HEK293 (cell line): ENCODE measurements at regions not wholly inside any gene's neighbourhood (a gene's known extent, or its start where the extent isn't known, plus 50 kb on each side); places are given as distances from the start of the nearest gene placed in this dataset.

Experiments
- KLF16 ChIP-seq: fragments of 450-650 bp; formaldehyde crosslinking; IDR thresholded peaks from 2 replicates; pipeline ENCODE4 v1.5.1; 2017; ENCODE audit warnings: missing biosample characterization, missing genetic modification characterization
- ZBTB1 ChIP-seq: fragments of 450-650 bp; formaldehyde crosslinking; IDR thresholded peaks from 2 replicates; pipeline ENCODE4 v1.5.1; 2016; ENCODE audit warnings: missing biosample characterization, missing genetic modification characterization
- ZNF184 ChIP-seq: fragments of 450-650 bp; IDR thresholded peaks from 2 replicates; pipeline ENCODE4 v1.5.1; 2018; ENCODE audit warnings: missing biosample characterization, mild to moderate bottlenecking, missing genetic modification characterization
- ZNF211 ChIP-seq: fragments of 450-650 bp; formaldehyde crosslinking; IDR thresholded peaks from 2 replicates; pipeline ENCODE4 v1.5.1; 2016; ENCODE audit warnings: low read depth, missing biosample characterization, missing genetic modification characterization
- ZNF274 ChIP-seq, 2 experiments: fragments of 200-500 bp in 1 of 2; fragments of 450-650 bp in 1 of 2; sonication (Bioruptor generic) in 1 of 2; formaldehyde crosslinking in 1 of 2; IDR thresholded peaks; 2 replicates each; pipeline versions ENCODE4 v1.5.1 to v1.6.1; 2014 to 2016; ENCODE audit warnings: borderline replicate concordance in 1 of 2, inconsistent platforms in 1 of 2, low read length in 1 of 2, missing biosample characterization in 1 of 2, missing genetic modification characterization in 1 of 2
- ZNF311 ChIP-seq: fragments of 450-650 bp; formaldehyde crosslinking; IDR thresholded peaks from 2 replicates; pipeline ENCODE4 v1.5.1; 2017; ENCODE audit warnings: missing biosample characterization, missing genetic modification characterization, borderline replicate concordance
- ZSCAN30 ChIP-seq: fragments of 450-650 bp; IDR thresholded peaks from 2 replicates; pipeline ENCODE4 v1.5.1; 2018; ENCODE audit warnings: missing biosample characterization, mild to moderate bottlenecking, missing genetic modification characterization, moderate library complexity
- ZXDB ChIP-seq: fragments of 450-650 bp; formaldehyde crosslinking; IDR thresholded peaks from 2 replicates; pipeline ENCODE4 v1.5.1; 2016; ENCODE audit warnings: missing biosample characterization, missing genetic modification characterization
- TF ChIP-seq, protein P1 (sequence below): fragments of 450-650 bp; formaldehyde crosslinking; IDR thresholded peaks from 2 replicates; pipeline ENCODE4 v1.5.1; 2016; ENCODE audit warnings: missing biosample characterization, missing genetic modification characterization
- TF ChIP-seq, protein P2 (sequence below): fragments of 450-650 bp; formaldehyde crosslinking; IDR thresholded peaks from 2 replicates; pipeline ENCODE4 v1.5.1; 2017; ENCODE audit warnings: missing biosample characterization, missing genetic modification characterization

DNA sequence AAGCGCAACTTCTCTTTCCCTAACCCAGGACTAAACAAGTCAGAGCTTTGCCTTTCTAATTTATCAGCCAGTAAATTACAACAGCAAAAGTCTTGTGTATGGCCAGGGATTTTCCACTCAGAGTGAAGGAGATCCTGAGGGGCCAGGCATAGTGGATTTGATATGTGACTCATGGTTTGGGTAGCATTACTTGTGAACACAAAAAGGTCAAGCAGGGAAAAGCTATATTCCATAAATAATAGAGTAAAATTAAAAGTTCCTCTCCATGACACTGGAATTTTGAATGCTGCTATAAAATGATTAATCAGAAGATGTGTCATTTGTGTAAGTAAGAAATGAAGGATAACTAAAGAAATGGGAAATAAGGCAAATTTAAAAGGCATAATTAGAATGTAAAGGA is 284.8 kb downstream of the HLX start:
- TF ChIP-seq ZXDB (tag by site-specific recombination): no peak
- TF ChIP-seq ZNF184 (tag by site-specific recombination): no peak
- TF ChIP-seq ZNF311: no peak
- TF ChIP-seq, protein P1, sequence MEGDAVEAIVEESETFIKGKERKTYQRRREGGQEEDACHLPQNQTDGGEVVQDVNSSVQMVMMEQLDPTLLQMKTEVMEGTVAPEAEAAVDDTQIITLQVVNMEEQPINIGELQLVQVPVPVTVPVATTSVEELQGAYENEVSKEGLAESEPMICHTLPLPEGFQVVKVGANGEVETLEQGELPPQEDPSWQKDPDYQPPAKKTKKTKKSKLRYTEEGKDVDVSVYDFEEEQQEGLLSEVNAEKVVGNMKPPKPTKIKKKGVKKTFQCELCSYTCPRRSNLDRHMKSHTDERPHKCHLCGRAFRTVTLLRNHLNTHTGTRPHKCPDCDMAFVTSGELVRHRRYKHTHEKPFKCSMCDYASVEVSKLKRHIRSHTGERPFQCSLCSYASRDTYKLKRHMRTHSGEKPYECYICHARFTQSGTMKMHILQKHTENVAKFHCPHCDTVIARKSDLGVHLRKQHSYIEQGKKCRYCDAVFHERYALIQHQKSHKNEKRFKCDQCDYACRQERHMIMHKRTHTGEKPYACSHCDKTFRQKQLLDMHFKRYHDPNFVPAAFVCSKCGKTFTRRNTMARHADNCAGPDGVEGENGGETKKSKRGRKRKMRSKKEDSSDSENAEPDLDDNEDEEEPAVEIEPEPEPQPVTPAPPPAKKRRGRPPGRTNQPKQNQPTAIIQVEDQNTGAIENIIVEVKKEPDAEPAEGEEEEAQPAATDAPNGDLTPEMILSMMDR (tag by site-specific recombination): no peak
- TF ChIP-seq, protein P2, sequence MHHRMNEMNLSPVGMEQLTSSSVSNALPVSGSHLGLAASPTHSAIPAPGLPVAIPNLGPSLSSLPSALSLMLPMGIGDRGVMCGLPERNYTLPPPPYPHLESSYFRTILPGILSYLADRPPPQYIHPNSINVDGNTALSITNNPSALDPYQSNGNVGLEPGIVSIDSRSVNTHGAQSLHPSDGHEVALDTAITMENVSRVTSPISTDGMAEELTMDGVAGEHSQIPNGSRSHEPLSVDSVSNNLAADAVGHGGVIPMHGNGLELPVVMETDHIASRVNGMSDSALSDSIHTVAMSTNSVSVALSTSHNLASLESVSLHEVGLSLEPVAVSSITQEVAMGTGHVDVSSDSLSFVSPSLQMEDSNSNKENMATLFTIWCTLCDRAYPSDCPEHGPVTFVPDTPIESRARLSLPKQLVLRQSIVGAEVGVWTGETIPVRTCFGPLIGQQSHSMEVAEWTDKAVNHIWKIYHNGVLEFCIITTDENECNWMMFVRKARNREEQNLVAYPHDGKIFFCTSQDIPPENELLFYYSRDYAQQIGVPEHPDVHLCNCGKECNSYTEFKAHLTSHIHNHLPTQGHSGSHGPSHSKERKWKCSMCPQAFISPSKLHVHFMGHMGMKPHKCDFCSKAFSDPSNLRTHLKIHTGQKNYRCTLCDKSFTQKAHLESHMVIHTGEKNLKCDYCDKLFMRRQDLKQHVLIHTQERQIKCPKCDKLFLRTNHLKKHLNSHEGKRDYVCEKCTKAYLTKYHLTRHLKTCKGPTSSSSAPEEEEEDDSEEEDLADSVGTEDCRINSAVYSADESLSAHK (tag by site-specific recombination): no peak
- no peak for TF ChIP-seq ZNF274 (IDR thresholded peaks at IDR 0.05; ENCODE audit: low read length)
- no peak for TF ChIP-seq ZNF274 (tag by site-specific recombination; IDR thresholded peaks at IDR 0.05; ENCODE audit: borderline replicate concordance)
- TF ChIP-seq KLF16 (tag by site-specific recombination): no peak
- no peak for TF ChIP-seq ZSCAN30 (tag by site-specific recombination)
- no peak for TF ChIP-seq ZNF211 (tag by site-specific recombination)
- no peak for TF ChIP-seq ZBTB1 (tag by site-specific recombination)
